NCI-H1092 treated with DMSO at 0.1 percent for 48 hours (cell line): ENCODE measurements at regions not wholly inside any gene's neighbourhood (a gene's known extent, or its start where the extent isn't known, plus 50 kb on each side); places are given as distances from the start of the nearest gene placed in this dataset.
"Not testable (repeated sequence)": the region's sequence is repeated elsewhere in the genome, so short reads cannot be mapped to it uniquely, and the experiment has no call there.

Experiments used
- DNase-seq: peaks from one replicate; lab custom pipeline; 2025; lab: John Stamatoyannopoulos, UW

DNA sequence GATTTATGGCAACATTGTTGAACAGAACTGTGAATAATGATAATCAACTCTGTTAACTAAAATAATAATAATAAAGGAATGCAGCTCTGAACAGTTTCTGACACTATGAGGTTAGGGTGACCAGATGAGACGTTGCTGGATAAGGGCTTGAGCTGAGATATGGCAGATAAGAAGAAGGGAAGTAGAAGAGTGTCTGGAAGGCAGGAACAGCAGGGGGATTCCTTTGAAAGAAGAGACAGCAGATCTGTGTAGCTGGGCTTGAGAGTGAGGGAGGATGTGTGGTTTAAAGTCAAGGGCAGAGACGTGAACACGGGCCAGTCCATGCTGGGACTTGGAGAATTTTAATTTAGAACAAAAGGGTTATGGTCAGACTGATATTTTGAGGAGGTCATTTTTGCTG is 273.1 kb upstream of the SLC14A2 start:
- DNase-seq, result no peak

GRCh38 chr18:45342653-45343052 is 272.6 kb upstream of the SLC14A2 start:
- DNase-seq, result no peak

- DNase-seq, result no peak
These were observed 271.9 kb upstream of the SLC14A2 start for GRCh38 chr18:45343365-45343764.

GRCh38 chr18:45344680-45345079 is 270.6 kb upstream of the SLC14A2 start:
- not testable (repeated sequence) for DNase-seq

DNA sequence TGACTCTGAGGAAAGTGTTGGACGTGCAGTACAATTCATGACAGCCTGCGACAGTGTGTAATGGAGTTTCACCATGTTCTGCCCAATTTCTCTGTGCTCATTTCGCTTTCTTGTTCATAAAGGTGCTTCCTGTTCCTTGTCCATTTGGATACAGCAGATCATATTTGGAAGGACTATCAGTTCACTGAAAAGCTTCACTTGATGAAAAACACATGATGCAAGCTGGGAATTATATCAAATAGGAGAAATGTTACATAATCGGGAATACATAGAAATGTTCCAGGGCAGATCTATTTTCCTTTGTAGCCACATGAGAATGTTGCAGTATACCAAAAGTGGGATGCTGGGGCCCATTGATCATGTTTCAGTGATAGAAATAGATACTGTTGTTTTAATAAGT is 266.3 kb upstream of the SLC14A2 start:
- DNase-seq, result no peak

DNA sequence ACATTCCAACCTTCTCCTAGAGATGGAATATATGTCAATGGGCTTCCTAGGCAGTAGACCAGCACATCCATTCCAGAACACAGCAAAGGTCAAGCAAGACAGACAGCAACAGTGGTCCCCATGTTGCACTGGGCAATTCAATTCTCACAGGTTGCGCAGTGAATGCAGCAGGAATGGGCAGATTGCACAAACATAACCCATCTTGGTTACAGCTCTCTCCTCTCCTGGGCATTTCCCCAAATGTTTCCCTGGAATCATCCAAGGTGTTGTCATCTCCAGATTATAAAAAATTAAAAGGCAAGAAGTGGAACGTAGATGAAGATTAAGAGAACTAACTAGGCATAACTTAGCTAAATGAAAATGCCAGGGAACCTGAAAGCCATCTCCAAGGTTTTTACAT is 265.8 kb upstream of the SLC14A2 start:
- DNase-seq, result no peak

DNA sequence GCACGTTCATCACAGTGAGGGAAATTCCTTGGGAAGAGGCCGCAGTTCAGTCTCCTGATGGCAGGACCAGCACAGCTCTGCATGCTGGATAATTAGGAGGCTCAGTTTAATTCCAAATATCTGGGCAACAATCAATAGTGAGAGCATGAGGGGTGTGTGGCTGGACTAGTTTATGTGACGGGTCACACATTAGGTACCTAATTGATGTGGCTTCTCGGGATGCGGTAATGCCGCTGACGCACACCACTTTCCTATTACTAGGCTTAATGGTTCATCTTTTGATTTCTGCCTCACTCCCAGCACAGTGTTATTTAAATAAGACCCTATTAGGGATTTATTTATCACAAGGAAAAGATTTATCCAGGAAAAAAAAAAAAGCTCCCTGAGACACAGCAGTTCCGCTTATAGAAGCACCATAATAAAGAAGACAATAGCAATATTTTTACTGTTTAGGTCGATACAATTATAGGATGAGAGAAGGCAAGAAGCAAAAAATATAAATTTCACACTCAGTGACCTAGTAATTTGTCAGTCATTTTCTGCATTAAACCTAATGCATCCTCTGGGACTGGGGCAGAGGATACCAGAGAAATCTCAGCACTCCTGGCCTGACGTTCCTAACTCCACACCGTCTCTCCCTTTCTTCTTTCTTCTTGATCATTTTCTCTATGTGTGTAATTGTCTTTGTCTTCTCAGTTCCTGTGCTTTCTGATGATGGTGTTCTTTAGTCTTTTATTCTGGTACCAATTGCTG is 264.7 kb upstream of the SLC14A2 start:
- no peak for DNase-seq

GRCh38 chr18:45352874-45353273 is 262.4 kb upstream of the SLC14A2 start:
- no peak for DNase-seq

DNA sequence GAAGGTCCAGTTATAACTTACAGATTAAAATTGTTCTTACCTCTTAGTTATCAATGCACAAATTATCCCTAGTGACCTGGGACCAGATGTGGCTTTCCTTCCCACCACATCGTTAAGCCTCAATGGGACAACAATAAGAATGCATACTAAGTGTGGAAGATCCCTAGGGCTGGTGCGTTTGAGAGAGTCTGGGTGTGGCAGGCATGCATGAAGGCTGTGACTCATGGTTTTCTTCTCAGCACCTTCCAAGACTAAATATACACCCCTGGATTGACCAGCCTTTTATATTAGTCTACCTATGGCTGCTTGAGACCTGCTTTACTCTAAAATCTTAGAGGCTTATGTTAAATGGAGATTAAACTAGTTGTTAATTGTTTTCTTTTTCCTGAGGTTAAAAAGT is 261.7 kb upstream of the SLC14A2 start:
- DNase-seq, result no peak

DNA sequence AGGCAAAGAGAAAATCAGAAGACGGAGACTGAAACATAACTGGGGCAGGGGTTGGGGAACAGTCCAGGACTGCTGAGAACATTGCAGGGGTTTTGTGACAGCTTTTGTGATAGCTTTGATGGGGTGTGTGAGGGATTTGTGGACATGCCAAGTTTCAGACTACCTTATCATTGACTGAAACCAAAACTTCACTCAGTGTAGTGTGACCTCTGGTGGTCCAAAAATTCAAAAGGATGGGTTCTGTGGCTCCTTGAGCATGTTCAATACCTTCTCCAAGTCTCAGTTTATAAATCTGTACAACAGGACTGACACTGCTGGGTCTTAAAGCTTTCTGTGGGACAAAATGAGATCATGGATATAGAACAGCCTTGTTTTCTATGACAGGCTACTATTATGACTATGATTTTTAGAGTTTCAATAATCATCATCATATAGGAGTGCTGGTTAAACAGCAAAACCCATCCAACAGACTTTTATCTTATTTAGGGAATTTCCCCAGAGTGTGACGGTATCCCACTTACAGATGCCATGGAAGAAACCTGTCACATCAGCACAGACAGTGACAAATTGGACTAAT is 259.2 kb upstream of the SLC14A2 start:
- no peak for DNase-seq

DNA sequence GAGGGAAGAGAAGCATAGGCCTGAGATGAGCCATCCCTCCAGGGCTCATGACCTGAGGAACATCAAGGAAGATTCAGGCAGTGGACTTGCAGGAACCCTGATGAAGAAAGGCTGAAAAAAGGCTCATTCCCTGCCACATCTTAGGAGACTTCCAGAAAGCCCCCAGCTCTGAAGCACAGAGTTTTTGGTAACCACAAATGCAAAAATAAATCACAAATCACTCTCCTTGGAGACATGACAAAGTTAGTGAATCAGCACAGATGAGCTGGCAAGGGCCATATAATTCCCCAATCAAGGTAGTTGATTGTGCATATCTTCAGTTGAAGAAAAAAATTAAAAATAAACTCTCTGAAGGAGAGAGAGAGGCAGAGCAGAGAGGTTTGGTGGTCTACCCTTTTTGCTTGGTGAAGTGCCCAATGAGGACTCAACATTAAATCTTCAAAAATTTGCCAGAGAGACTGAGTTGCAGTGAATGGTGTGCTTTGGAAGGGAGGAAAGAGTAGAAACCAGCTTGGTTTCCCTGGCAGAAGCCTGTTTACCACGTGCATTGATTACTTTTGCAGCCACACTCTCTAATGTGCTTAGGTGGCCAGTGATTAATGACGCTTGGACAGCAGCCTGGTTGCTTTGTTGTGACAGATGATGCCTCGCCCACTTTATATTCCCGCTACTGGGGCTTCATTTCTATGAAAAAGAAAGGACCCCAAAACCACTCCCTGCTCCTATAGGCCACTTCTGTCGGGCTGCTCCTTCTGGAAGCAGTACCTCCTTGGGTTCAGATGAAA is 257.4 kb upstream of the SLC14A2 start:
- peak; percentile 38 for DNase-seq

DNA sequence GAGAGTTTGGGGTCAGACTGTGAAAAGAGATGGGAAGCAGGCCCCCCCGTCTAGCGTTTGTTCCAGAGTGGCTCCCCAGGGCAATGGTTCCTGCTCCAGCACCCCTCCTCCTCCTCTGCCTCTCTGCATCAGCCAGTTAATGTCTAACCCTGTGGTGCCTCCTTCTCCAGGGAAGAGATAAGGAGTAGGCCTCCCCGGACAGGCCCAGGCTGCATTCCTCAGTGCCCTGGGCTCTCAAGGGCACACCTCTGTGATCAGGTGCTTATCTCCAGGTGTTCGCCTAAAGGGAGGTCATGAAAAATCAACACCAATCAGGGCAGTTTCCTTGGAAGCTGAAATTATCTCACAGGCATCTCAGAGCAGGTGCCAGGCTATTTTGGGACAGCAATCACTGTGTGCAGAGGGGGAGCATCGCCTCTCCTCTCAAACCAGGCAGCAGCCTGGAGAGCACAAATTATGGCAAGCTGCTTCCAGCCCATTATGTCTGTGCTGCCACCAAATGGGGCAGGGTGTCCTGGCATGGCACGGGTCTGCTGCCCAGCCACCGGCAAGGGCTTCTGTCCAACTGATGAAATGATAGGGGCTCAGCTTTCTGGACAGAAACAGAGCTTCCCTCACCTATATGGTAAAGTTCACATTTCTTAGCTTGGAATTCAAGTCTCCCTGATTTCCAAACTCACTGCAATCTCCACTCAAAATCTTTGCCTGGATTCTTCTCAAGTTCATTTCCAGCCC is 255.8 kb upstream of the SLC14A2 start:
- DNase-seq, result no peak

- DNase-seq, result no peak
These were observed 254.0 kb upstream of the SLC14A2 start for GRCh38 chr18:45361125-45361851.

DNA sequence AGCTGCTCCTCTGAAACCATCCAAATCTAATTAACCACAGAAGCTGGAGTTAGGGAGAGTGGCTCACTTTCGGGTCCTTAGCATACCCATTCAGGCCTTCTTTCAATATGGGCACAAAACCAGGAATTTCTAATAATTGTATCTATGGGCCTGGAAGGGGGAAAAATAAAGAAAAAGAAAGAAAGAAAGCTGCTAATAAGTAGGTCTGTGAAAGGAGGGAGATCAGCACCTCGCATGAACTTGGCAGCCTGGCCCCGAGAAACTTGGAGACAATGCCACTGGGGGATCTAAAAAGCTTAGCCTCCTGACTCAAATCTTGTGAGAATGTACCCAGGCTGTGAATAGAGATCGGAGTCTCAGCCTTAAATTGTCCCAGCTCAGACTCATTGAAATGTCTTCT is 252.1 kb upstream of the SLC14A2 start:
- DNase-seq, result no peak

- DNase-seq, result no peak
These were observed 249.4 kb upstream of the SLC14A2 start for GRCh38 chr18:45365835-45366234.

- DNase-seq, result no peak
These were observed 244.8 kb upstream of the SLC14A2 start for GRCh38 chr18:45370255-45371010.

DNA sequence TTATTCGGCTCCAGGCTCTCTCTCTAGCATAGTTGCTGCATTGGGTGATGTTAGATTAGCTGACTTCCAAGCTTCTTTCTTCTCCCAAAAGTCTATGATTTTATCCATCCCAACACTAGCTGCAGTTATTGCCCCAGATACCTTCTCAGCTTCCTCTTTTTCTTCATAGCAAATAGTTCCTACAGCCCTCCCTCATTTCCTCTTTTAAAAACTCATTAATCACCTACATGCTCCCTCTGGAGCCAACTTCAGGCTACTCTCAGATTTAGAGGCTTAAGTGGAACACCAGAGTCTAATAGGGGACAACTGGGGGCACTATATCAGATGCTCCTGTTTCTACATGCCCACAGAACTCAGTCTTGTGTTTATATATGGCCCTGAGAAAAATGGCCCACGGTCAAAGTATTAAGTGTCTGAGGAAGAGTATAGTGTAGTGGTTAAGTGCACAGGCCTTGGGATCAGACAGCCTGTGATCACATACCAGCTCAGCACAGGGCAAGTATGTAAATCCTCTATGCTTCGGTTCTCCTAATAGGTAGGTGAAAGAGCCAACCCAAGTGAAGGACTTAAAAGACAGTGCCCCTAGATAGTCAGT is 241.9 kb upstream of the SLC14A2 start:
- no peak for DNase-seq

DNA sequence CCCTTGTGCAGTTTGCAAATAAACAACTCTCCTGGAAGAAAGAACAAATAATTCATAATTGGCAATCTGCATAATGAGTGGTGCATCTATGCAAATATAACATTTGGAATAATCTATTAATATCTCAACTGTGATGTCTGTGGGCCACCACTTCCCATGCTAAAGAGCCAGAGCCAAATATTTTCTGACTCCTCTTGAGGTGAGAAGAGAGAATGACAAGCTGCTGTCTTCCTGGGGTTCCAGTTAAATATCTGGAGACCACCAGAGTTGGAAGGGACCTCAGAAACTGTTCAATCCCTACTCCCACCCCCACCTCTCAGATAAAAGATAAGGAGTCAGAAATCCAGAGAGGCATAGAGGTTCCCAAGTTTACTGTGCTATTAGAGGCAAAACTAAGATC is 241.0 kb upstream of the SLC14A2 start:
- no peak for DNase-seq

GRCh38 chr18:45374878-45375630 is 240.2 kb upstream of the SLC14A2 start:
- no peak for DNase-seq

DNA sequence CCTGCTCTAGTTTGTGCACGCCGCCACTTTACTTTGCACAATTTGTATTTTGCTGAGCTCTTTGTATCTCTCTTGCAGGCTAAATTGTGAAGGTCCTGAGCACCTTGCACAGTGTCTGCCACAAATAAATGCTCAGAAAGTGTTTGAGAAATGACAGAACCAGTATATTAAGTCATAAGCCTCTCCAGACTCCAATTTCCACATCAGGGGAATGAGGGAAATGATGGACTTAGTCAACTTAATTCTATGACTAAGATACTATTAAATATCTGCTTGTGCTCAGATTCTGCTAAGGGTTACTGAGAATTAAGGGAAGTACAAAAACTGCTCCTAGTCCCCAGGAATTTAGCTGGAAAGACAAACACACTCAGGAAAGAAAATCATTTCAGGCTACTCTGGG is 239.1 kb upstream of the SLC14A2 start:
- DNase-seq, result no peak
